ENCODE measurements at regions not wholly inside any gene's neighbourhood (a gene's known extent, or its start where the extent isn't known, plus 50 kb on each side); places are given as distances from the start of the nearest gene placed in this dataset.

- TF ChIP-seq CTCF (conservative IDR thresholded peaks at IDR 0.05; ENCODE audit: low read length): no peak
- no peak for TF ChIP-seq EZH2phosphoT487 (IDR thresholded peaks at IDR 0.05; ENCODE audit: borderline replicate concordance, low read depth, low read length)
Measured at GRCh38 chr15:70566989-70567388, 196.4 kb downstream of the UACA start.

All from OCI-LY7 (cell line).